Glomerular visceral epithelial cell (primary cell): ENCODE measurements at regions not wholly inside any gene's neighbourhood (a gene's known extent, or its start where the extent isn't known, plus 50 kb on each side); places are given as distances from the start of the nearest gene placed in this dataset.

Experiments used
- DNase-seq: peaks from one replicate; pipeline ENCODE4 v3.0.0-alpha.2; 2016; ENCODE audit errors: extremely low spot score

- no peak for DNase-seq
Observed at GRCh38 chr15:31555022-31555421, 228.4 kb downstream of the KLF13 start.

- no peak for DNase-seq
Observed at GRCh38 chr15:31556494-31557150, 230.0 kb downstream of the KLF13 start.

GRCh38 chr15:31557899-31558298 lies 231.3 kb downstream of the KLF13 start:
- DNase-seq: no peak

GRCh38 chr15:31558840-31559239 lies 232.2 kb downstream of the KLF13 start:
- no peak for DNase-seq

- DNase-seq: no peak
Observed at GRCh38 chr15:31559786-31560185, 233.2 kb downstream of the KLF13 start.

GRCh38 chr15:31560643-31561042 lies 234.0 kb downstream of the KLF13 start:
- DNase-seq: no peak

- no peak for DNase-seq
Observed at GRCh38 chr15:31561156-31561555, 234.5 kb downstream of the KLF13 start.

- DNase-seq: no peak
Observed at GRCh38 chr15:31563001-31563400, 236.4 kb downstream of the KLF13 start.

- no peak for DNase-seq
Observed at GRCh38 chr15:31563421-31563820, 236.8 kb downstream of the KLF13 start.

GRCh38 chr15:31567861-31568260 lies 241.2 kb downstream of the KLF13 start:
- DNase-seq: no peak

- DNase-seq: no peak
Observed at GRCh38 chr15:31569836-31570235, 243.2 kb downstream of the KLF13 start.

- DNase-seq: no peak
Observed at GRCh38 chr15:31570591-31570990, 244.0 kb downstream of the KLF13 start.

- DNase-seq: no peak
Observed at GRCh38 chr15:31571676-31572075, 245.0 kb downstream of the KLF13 start.

- no peak for DNase-seq
Observed at GRCh38 chr15:31573759-31574158, 247.1 kb downstream of the KLF13 start.

GRCh38 chr15:31574766-31575165 lies 248.1 kb downstream of the KLF13 start:
- DNase-seq: no peak

- DNase-seq: no peak
Observed at GRCh38 chr15:31577108-31577507, 250.5 kb downstream of the KLF13 start.

- no peak for DNase-seq
Observed at GRCh38 chr15:31579282-31579681, 252.6 kb downstream of the KLF13 start.

GRCh38 chr15:31579976-31580375 lies 253.3 kb downstream of the KLF13 start:
- no peak for DNase-seq

- DNase-seq: no peak
Observed at GRCh38 chr15:31584195-31584594, 257.6 kb downstream of the KLF13 start.

GRCh38 chr15:31585240-31585639 lies 258.6 kb downstream of the KLF13 start:
- no peak for DNase-seq

- no peak for DNase-seq
Observed at GRCh38 chr15:31586841-31587240, 260.2 kb downstream of the KLF13 start.

- no peak for DNase-seq
Observed at GRCh38 chr15:31587583-31587982, 260.9 kb downstream of the KLF13 start.

- no peak for DNase-seq
Observed at GRCh38 chr15:31590609-31591008, 264.0 kb downstream of the KLF13 start.

- DNase-seq: no peak
Observed at GRCh38 chr15:31591908-31592307, 265.3 kb downstream of the KLF13 start.
